HG03558 (cell line): ENCODE measurements at regions not wholly inside any gene's neighbourhood (a gene's known extent, or its start where the extent isn't known, plus 50 kb on each side); places are given as distances from the start of the nearest gene placed in this dataset.

ENCODE experiments used
- ATAC-seq: cut with Tn5 transposase; IDR thresholded peaks from one replicate; pipeline ENCODE4 v1.9.1; 2021; ENCODE audit warnings: moderate number of reproducible peaks; ENCODE audit not compliant: unreplicated experiment; ENCODE audit errors: extremely low read depth

GRCh38 chr4:159003420-159004253, 99.2 kb upstream of the RAPGEF2 start:
- ATAC-seq, result no peak

- ATAC-seq, result no peak
Measured at GRCh38 chr4:159006202-159006601, 96.7 kb upstream of the RAPGEF2 start.

- no peak for ATAC-seq
Measured at GRCh38 chr4:159008671-159009070, 94.2 kb upstream of the RAPGEF2 start.

GRCh38 chr4:159009521-159009920, 93.4 kb upstream of the RAPGEF2 start:
- no peak for ATAC-seq

- no peak for ATAC-seq
Measured at GRCh38 chr4:159010100-159010499, 92.8 kb upstream of the RAPGEF2 start.

- ATAC-seq, result no peak
Measured at GRCh38 chr4:159010563-159011260, 92.2 kb upstream of the RAPGEF2 start.

DNA sequence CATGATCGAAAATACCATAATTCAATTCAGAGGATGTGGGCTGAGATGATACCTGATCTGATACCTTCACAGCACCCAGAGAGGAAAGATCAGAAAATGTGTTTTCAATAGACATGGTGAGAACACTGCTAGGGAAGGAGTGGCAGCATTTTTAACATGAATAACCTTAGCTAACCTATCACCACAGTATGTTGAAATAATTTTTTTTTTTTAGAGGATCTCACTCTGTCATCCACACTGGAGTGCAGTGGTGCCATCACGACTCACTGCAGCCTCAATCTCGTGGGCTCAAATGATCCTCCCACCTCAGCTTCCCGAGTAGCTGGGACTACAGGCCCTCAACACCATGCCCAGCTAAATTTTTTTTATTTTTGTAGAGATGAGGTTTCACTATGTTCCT, 90.5 kb upstream of the RAPGEF2 start:
- no peak for ATAC-seq

- no peak for ATAC-seq
Measured at GRCh38 chr4:159013692-159014091, 89.2 kb upstream of the RAPGEF2 start.

GRCh38 chr4:159014859-159015258, 88.0 kb upstream of the RAPGEF2 start:
- ATAC-seq, result no peak

- ATAC-seq, result no peak
Measured at GRCh38 chr4:159015841-159016240, 87.0 kb upstream of the RAPGEF2 start.

DNA sequence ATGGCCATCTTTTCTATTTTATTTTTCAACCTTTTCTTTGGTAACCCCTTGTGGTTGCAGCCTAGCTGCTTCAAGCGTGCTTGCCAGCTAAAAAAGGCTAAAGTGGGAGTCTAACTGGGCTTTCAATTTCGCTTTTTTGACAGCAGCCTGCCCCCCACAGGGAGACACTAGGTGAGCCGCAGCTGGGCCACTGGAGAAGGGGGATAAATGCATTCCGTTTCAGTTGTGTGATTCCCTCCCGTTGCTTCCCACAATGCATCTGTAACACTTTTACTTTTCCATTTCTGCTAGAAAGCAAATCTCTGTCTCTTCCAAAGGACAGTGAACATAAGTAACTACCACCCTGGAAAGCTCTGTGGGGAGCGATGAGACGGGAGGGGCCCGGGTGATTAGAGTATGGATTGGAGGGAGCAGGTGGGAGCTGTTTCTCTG, 86.3 kb upstream of the RAPGEF2 start:
- no peak for ATAC-seq

DNA sequence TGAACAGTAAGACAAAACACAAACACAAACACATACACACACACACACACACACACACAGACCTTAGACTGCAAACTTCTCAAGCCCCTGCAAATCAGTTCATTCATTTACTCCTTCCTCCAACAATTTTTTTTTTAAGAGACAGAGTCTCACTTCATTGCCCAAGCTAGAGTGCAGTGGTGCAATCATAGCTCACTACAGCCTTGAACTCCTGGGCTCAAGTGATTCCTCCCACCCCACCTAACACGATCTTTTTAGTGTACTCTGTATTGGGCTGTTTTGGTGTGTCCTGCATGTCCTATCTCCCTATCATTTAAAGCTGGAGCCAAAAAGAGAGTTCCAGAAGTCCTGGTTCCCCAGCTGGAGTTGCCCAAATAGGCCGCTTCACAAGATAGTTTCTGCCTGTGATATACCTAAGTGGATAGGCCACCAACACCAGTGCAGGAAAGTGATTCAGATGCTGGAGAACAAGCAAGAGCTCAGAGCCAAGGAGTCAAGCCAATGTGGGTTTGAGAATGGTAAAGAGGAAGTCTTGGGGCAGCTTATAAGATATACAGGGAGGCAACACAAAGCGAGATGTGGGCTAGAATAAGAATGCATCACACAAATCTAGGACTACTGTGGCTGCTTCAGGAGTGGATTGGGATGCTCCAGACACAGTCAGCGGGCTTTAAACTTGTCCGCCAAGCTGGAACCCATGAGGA, 85.4 kb upstream of the RAPGEF2 start:
- peak; percentile 10 for ATAC-seq

DNA sequence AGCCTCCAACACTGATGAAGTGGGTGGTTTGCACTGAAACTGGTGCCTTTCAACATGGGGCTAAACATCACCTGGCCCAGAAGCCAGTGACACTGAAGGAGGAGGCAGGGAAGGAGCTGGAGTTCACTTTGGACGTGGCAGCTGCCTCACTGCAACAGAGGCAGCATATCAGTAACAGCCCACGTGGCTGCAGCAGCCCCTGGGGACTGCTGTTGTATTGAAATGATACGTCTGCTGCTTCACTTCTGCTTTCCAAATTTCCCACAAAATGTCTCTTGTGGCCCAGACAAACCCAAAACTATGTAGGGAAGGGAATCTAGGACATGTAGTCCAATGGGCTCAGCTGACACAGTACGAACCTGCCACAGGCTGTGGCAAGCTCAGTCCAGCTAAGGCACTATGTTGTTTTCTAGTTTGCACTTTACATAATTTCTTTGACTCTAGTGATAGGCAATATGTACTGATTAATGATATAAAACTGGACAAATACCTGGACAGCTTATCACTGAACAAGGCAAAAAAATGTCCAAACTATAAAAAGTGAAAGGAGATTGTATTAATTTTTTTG, 84.7 kb upstream of the RAPGEF2 start:
- peak; percentile 95 for ATAC-seq

DNA sequence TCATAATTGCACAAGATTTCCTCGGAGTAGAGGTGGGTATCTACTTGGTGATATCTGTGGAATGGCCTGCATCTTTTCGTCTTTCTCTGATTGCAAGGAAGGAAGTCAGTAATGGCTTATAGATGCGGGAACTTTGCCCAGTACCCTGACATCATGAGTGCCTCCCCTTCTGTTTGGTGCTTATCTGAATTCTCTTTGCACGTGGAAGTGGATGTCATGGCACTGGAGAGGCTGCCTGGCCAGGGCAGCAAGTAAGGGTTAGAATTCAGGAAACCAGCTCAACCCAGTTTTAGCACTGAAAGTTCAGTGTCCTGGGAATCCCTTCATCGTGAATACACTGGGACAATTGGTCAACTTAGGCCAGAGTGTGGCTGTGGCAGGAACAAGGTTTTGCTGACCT, 83.5 kb upstream of the RAPGEF2 start:
- no peak for ATAC-seq

DNA sequence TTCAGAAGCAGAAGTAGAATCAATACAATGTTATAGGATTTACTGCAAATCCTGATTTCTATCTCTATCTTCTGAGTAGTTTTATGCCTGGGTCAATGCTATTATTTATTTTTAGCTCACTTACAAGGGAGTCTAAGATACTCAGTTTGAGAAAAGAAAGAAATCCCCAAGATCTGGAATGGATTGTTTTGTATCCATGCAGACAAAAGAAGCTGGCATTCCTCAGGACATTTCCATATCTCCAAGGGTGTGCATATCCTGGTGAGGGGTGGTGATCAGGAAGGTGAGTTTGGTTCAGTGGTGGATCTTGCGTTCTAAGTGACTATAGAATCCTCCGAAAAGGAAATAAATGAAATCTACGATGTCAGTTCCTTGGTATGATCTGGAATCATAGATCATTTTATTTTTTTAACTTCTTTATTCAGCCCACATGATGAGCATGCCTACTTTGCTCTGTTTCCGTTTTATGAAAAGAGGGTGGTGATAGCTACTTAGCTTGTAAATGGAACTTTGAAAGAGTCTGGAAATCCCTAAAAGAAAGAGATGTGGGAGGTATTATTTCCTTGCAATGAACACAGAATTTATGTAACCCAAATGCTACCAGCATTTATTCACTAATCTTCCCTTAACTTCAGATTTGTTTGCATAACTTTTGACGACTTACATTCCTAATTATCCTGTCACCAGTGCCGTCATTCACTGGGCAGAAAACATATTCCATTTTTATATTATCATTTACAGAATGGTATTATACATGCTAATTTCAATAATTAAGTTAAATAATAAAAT, 81.1 kb upstream of the RAPGEF2 start:
- ATAC-seq, result no peak

DNA sequence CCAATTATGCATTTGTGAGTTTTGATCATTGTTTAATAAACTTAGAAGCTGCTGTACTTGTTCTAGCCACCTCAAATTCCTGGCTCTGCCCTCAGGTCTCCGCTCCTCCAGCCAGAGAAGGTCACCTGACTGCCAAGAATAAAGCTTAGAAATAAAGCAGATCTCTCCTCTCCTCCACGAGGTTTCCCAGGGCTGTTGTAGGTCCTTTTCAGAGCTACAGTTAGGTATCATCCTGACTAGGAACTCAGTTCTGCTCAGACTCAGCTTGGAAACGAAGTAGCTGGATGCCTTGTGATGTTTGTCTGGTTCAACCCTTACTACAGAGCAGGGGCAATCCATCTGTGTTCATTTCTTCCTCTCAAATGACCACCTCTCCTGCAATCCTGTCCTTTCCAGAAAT, 79.1 kb upstream of the RAPGEF2 start:
- no peak for ATAC-seq

GRCh38 chr4:159024266-159024665, 78.6 kb upstream of the RAPGEF2 start:
- ATAC-seq, result no peak

- no peak for ATAC-seq
Measured at GRCh38 chr4:159024828-159025227, 78.1 kb upstream of the RAPGEF2 start.

- no peak for ATAC-seq
Measured at GRCh38 chr4:159026329-159026728, 76.5 kb upstream of the RAPGEF2 start.

GRCh38 chr4:159027535-159027934, 75.3 kb upstream of the RAPGEF2 start:
- peak; percentile 50 for ATAC-seq
